Left ventricle myocardium inferior (tissue), 1 donor: ENCODE measurements at regions not wholly inside any gene's neighbourhood (a gene's known extent, or its start where the extent isn't known, plus 50 kb on each side); places are given as distances from the start of the nearest gene placed in this dataset.
"Not testable (repeated sequence)": the region's sequence is repeated elsewhere in the genome, so short reads cannot be mapped to it uniquely, and the experiment has no call there.

Source experiments
- DNase-seq: peaks from one replicate; pipeline ENCODE4 v3.0.0-alpha.2; 2020
- H3K27ac ChIP-seq: fragments of 200-600 bp; replicated peaks from 2 replicates; pipeline ENCODE4 v1.8.0; 2021
- H3K27me3 ChIP-seq: fragments of 200-600 bp; 2 replicates; pipeline ENCODE4 v1.8.0; 2021; ENCODE audit warnings: low read depth
- H3K36me3 ChIP-seq: fragments of 200-600 bp; 2 replicates; pipeline ENCODE4 v1.8.0; 2021
- H3K4me1 ChIP-seq: fragments of 200-600 bp; 2 replicates; pipeline ENCODE4 v1.8.0; 2021
- H3K4me3 ChIP-seq: fragments of 200-600 bp; 2 replicates; pipeline ENCODE4 v1.8.0; 2021; ENCODE audit warnings: mild to moderate bottlenecking, moderate library complexity
- H3K9me3 ChIP-seq: fragments of 200-600 bp; replicated peaks from 2 replicates; pipeline ENCODE4 v1.8.0; 2021
- intact Hi-C: fragments of 100-400 bp; cut with micrococcal nuclease; formaldehyde crosslinking; loops from one replicate; pipeline ENCODE4 v1.11.0; 2022
- TF ChIP-seq, protein P1 (sequence below): fragments of 200-600 bp; IDR thresholded peaks from 2 replicates; pipeline ENCODE4 v1.8.0; 2021; ENCODE audit warnings: antibody characterized with exemption, mild to moderate bottlenecking, borderline replicate concordance
- donor health status: DM: no; HTN: yes; CAD: no; lungs with severe emphysema.

- H3K36me3 ChIP-seq = no peaks in the 10 kb centered on the region
- no peak overlapping the region for H3K4me3 ChIP-seq
- peaks cover 5% of the 10 kb centered on the region for H3K4me1 ChIP-seq
- no peak overlapping the region for H3K27ac ChIP-seq
- no peaks in the 10 kb centered on the region for H3K9me3 ChIP-seq
- no peak for DNase-seq
- TF ChIP-seq, protein P1, sequence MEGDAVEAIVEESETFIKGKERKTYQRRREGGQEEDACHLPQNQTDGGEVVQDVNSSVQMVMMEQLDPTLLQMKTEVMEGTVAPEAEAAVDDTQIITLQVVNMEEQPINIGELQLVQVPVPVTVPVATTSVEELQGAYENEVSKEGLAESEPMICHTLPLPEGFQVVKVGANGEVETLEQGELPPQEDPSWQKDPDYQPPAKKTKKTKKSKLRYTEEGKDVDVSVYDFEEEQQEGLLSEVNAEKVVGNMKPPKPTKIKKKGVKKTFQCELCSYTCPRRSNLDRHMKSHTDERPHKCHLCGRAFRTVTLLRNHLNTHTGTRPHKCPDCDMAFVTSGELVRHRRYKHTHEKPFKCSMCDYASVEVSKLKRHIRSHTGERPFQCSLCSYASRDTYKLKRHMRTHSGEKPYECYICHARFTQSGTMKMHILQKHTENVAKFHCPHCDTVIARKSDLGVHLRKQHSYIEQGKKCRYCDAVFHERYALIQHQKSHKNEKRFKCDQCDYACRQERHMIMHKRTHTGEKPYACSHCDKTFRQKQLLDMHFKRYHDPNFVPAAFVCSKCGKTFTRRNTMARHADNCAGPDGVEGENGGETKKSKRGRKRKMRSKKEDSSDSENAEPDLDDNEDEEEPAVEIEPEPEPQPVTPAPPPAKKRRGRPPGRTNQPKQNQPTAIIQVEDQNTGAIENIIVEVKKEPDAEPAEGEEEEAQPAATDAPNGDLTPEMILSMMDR = no peak
- intact Hi-C loops = no loop called here
- H3K27me3 ChIP-seq = no peaks in the 10 kb centered on the region
Measured at GRCh38 chr1:116289193-116289592, 83.9 kb upstream of the ATP1A1 start.

- intact Hi-C loops = no loop called here
- Histone ChIP-seq H3K27me3 (no peaks in the 10 kb centered on the region), H3K36me3 (no peaks in the 10 kb centered on the region), H3K4me1 (no peaks in the 10 kb centered on the region), H3K27ac (no peak overlapping the region), H3K9me3 (no peaks in the 10 kb centered on the region), H3K4me3 (no peak overlapping the region)
- DNase-seq = no peak
- TF ChIP-seq, protein P1 = no peak
Measured at GRCh38 chr1:116290085-116290705, 82.8 kb upstream of the ATP1A1 start.

- Histone ChIP-seq H3K9me3 (no peaks in the 10 kb centered on the region), H3K4me3 (no peak overlapping the region), H3K27me3 (no peaks in the 10 kb centered on the region), H3K27ac (no peak overlapping the region), H3K4me1 (no peaks in the 10 kb centered on the region), H3K36me3 (no peaks in the 10 kb centered on the region)
- DNase-seq = no peak
- TF ChIP-seq, protein P1 = no peak
- intact Hi-C loops = no loop called here
Measured at GRCh38 chr1:116291024-116291423, 82.0 kb upstream of the ATP1A1 start.

- Histone ChIP-seq H3K4me3 (no peak overlapping the region), H3K36me3 (no peaks in the 10 kb centered on the region), H3K27ac (no peak overlapping the region), H3K9me3 (peaks cover 3% of the 10 kb centered on the region), H3K4me1 (no peaks in the 10 kb centered on the region), H3K27me3 (no peaks in the 10 kb centered on the region)
- TF ChIP-seq, protein P1 = no peak
- no peak for DNase-seq
- intact Hi-C loops = no loop called here
Measured at GRCh38 chr1:116292929-116293725, 79.9 kb upstream of the ATP1A1 start.

DNA sequence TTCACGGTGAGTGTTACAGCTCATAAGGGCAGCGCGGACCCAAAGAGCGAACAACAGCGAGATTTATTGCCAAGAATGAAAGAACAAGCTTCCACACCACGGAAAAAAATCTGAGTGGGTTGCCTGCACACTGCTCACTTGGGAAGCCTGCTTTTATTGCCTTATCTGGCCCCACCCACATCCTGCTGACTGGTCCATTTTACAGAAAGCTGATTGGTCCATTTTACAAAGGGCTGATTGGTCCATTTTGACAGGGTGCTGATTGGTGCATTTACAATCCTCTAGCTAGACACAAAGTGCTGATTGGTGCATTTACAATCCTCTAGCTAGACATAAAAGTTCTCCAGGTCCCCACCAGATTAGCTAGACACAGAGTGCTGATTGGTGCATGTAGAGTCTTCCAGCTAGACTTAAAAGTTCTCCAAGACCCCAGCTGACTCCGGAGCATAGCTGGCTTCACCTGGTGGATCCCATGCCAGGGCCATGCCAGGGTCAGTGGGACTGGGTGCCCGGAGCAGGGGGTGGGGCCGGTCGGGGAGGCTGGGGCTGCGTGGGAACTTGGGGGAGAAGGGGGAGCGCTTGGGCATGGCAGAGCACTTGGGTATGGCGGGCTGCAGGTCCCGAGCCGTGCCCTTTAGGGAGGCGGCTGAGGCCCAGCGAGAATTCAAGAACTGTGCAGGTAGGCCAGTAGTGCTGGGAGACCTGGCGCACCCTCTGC, 75.4 kb upstream of the ATP1A1 start:
- Histone ChIP-seq H3K9me3 (peaks cover 8% of the 10 kb centered on the region), H3K27me3 (no peaks in the 10 kb centered on the region), H3K4me3 (no peak overlapping the region), H3K36me3 (no peaks in the 10 kb centered on the region), H3K4me1 (no peaks in the 10 kb centered on the region), H3K27ac (no peak overlapping the region)
- TF ChIP-seq, protein P1 = no peak
- no peak for DNase-seq
- intact Hi-C loops = no loop called here

DNA sequence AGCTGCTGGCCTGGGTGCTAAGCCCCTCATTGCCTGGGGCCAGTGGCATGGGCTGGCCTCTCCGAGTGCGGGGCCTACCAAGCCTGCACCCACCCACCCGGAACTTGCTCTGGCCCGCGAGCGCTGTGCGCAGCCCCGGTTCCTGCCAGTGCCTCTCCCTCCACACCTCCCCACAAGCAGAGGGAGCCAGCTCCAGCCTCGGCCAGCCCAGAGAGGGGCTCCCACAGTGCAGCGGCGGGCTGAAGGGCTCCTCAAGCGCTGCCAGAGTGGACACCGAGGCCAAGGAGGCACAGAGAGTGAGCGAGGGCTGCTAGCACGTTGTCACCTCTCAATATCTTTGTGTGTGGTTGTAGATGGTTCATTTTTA, 74.8 kb upstream of the ATP1A1 start:
- H3K27me3 ChIP-seq, H3K27ac ChIP-seq, intact Hi-C loops, DNase-seq, H3K9me3 ChIP-seq, H3K36me3 ChIP-seq, H3K4me3 ChIP-seq, H3K4me1 ChIP-seq: not testable (repeated sequence)
